H1 (cell line): ENCODE measurements at regions not wholly inside any gene's neighbourhood (a gene's known extent, or its start where the extent isn't known, plus 50 kb on each side); places are given as distances from the start of the nearest gene placed in this dataset.

Experiments used
- CTCF ChIA-PET: fragments of 300-600 bp; sonication (Branson Sonifier 250); formaldehyde crosslinking; loops from one replicate; lab custom pipeline; 2021; ENCODE audit not compliant: partially characterized antibody; lab: Charles Lee
- POLR2A ChIA-PET: fragments of 300-600 bp; sonication (Branson Sonifier 250); formaldehyde crosslinking; loops from one replicate; lab custom pipeline; 2021; ENCODE audit warnings: inconsistent platforms; ENCODE audit not compliant: partially characterized antibody; lab: Charles Lee
- DNase-seq, 2 experiments: peaks; one replicate each; pipeline versions ENCODE4 v3.0.0 to v3.0.0-alpha.2; 2010 to 2022; ENCODE audit warnings: low spot score in 2 of 2, low read depth in 1 of 2, mixed read lengths in 1 of 2
- FAIRE-seq: peaks from 2 replicates; lab custom pipeline; 2011; peaks lifted over from hg19 to GRCh38; lab: Jason Lieb, UNC
- H2AFZ ChIP-seq: 2 replicates; pipeline ENCODE4 v1.8.1; 2012; ENCODE audit warnings: low read length, inconsistent platforms
- H2AK5ac ChIP-seq: 2 replicates; pipeline ENCODE4 v1.6.1; 2013; ENCODE audit warnings: low read depth, low read length
- H2BK120ac ChIP-seq: replicated peaks from 2 replicates; pipeline ENCODE3; 2013; ENCODE audit warnings: low read depth, low read length, inconsistent platforms
- H2BK12ac ChIP-seq: 2 replicates; pipeline ENCODE4 v1.6.1; 2013; ENCODE audit warnings: low read depth, low read length
- H2BK15ac ChIP-seq: 2 replicates; pipeline ENCODE4 v1.6.1; 2013; ENCODE audit warnings: low read length
- H2BK20ac ChIP-seq: 2 replicates; pipeline ENCODE4 v1.6.1; 2013; ENCODE audit warnings: low read length
- H2BK5ac ChIP-seq: 2 replicates; pipeline ENCODE4 v1.6.1; 2013; ENCODE audit warnings: low read depth, low read length
- H3K14ac ChIP-seq: 2 replicates; pipeline ENCODE4 v1.6.1; 2013; ENCODE audit warnings: inconsistent platforms; ENCODE audit not compliant: insufficient read length
- H3K18ac ChIP-seq: 2 replicates; pipeline ENCODE4 v1.6.1; 2013; ENCODE audit warnings: low read length; ENCODE audit errors: extremely low read depth
- H3K23ac ChIP-seq: 2 replicates; pipeline ENCODE4 v1.6.1; 2013; ENCODE audit warnings: inconsistent platforms; ENCODE audit not compliant: insufficient read length
- H3K23me2 ChIP-seq: 2 replicates; pipeline ENCODE4 v1.6.1; 2013; ENCODE audit warnings: low read depth, low read length
- H3K27ac ChIP-seq: 2 replicates; pipeline ENCODE4 v1.6.1; 2011; ENCODE audit warnings: low read depth, low read length, inconsistent platforms
- H3K27me3 ChIP-seq, 4 experiments: replicated peaks in 1 of 4; 1 replicate in 1 of 4; 2 replicates in 3 of 4; pipeline versions ENCODE4 v1.6.1 to v1.8.1; 2011 to 2013; ENCODE audit warnings: low read length in 3 of 4, mild to moderate bottlenecking in 3 of 4, inconsistent platforms in 2 of 4, mixed read lengths in 2 of 4, moderate library complexity in 1 of 4; ENCODE audit not compliant: control insufficient read depth in 3 of 4, insufficient read depth in 3 of 4; ENCODE audit errors: extremely low read depth in 1 of 4
- H3K36me3 ChIP-seq, 4 experiments: 2 replicates each; pipeline versions ENCODE4 v1.6.1 to v1.8.1; 2011 to 2013; ENCODE audit warnings: mild to moderate bottlenecking in 4 of 4, low read length in 3 of 4, moderate library complexity in 2 of 4, control low read depth in 1 of 4, inconsistent platforms in 1 of 4; ENCODE audit not compliant: insufficient read depth in 4 of 4, control insufficient read depth in 2 of 4
- H3K4ac ChIP-seq: replicated peaks from 2 replicates; pipeline ENCODE3; 2013; ENCODE audit warnings: low read length, low read depth, mixed read lengths, inconsistent platforms; ENCODE audit not compliant: insufficient read length
- H3K4me1 ChIP-seq, 4 experiments: replicated peaks in 1 of 4; 1 replicate in 1 of 4; 2 replicates in 3 of 4; pipeline versions ENCODE4 v1.6.1 to v1.8.1; 2011 to 2013; ENCODE audit warnings: low read length in 3 of 4, inconsistent platforms in 2 of 4, mixed read lengths in 1 of 4; ENCODE audit not compliant: insufficient read depth in 4 of 4, control insufficient read depth in 3 of 4
- H3K4me2 ChIP-seq, 2 experiments: 2 replicates each; pipeline versions ENCODE4 v1.6.1 to v1.8.1; 2011 to 2013; ENCODE audit warnings: low read depth in 2 of 2, low read length in 2 of 2, control low read depth in 1 of 2, inconsistent platforms in 1 of 2, mild to moderate bottlenecking in 1 of 2; ENCODE audit not compliant: insufficient read depth in 1 of 2
- H3K4me3 ChIP-seq, 4 experiments: fragments of 200-600, 300-600 bp in 1 of 4; sonication (generic), shearing (Covaris generic), sonication (Bioruptor Twin) in 1 of 4; 2 replicates each; pipeline versions ENCODE4 v1.5.1 to v1.8.1; 2011 to 2016; ENCODE audit warnings: low read length in 4 of 4, low read depth in 3 of 4, control low read depth in 2 of 4, inconsistent platforms in 2 of 4, mild to moderate bottlenecking in 2 of 4, mixed read lengths in 1 of 4, moderate library complexity in 1 of 4; ENCODE audit not compliant: insufficient read depth in 2 of 4; ENCODE audit errors: extremely low read depth in 1 of 4
- H3K56ac ChIP-seq: replicated peaks from 2 replicates; pipeline ENCODE3; 2013; ENCODE audit warnings: low read depth, mild to moderate bottlenecking, mixed read lengths, low read length, inconsistent platforms; ENCODE audit not compliant: insufficient read length
- H3K79me1 ChIP-seq: 2 replicates; pipeline ENCODE4 v1.6.1; 2013; ENCODE audit warnings: low read depth, low read length, control low read depth
- H3K79me2 ChIP-seq, 2 experiments: 2 replicates each; pipeline versions ENCODE4 v1.6.1 to v1.8.1; 2012 to 2013; ENCODE audit warnings: low read length in 2 of 2, mild to moderate bottlenecking in 2 of 2, inconsistent platforms in 1 of 2; ENCODE audit not compliant: insufficient read depth in 2 of 2, control insufficient read depth in 1 of 2
- H3K9ac ChIP-seq, 4 experiments: replicated peaks in 1 of 4; 1 replicate in 1 of 4; 2 replicates in 3 of 4; pipeline versions ENCODE4 v1.6.1 to v1.8.1; 2011 to 2013; ENCODE audit warnings: low read depth in 3 of 4, low read length in 3 of 4, control low read depth in 2 of 4, mild to moderate bottlenecking in 2 of 4, moderate library complexity in 2 of 4, inconsistent platforms in 1 of 4; ENCODE audit errors: extremely low read depth in 1 of 4
- H3K9me3 ChIP-seq, 2 experiments: 2 replicates each; pipeline versions ENCODE4 v1.6.1 to v1.8.1; 2012 to 2013; ENCODE audit warnings: mild to moderate bottlenecking in 2 of 2, moderate library complexity in 2 of 2, control low read depth in 1 of 2, inconsistent platforms in 1 of 2, low read depth in 1 of 2, low read length in 1 of 2, mixed read lengths in 1 of 2; ENCODE audit not compliant: insufficient read depth in 2 of 2
- H4K20me1 ChIP-seq, 2 experiments: replicated peaks in 1 of 2; 2 replicates each; pipeline versions ENCODE3 to v1.8.1; 2011 to 2013; ENCODE audit warnings: inconsistent platforms in 2 of 2, low read length in 2 of 2, mild to moderate bottlenecking in 1 of 2; ENCODE audit not compliant: insufficient read depth in 2 of 2, control insufficient read depth in 1 of 2
- H4K5ac ChIP-seq: 2 replicates; pipeline ENCODE4 v1.6.1; 2013; ENCODE audit warnings: low read length, low read depth, mixed read lengths, inconsistent platforms; ENCODE audit not compliant: insufficient read length
- H4K8ac ChIP-seq: 2 replicates; pipeline ENCODE4 v1.8.0; 2013; ENCODE audit warnings: mild to moderate bottlenecking, moderate library complexity, low read length, inconsistent platforms; ENCODE audit not compliant: insufficient read depth; ENCODE audit errors: extremely low read depth
- H4K91ac ChIP-seq: replicated peaks from 2 replicates; pipeline ENCODE3; 2013; ENCODE audit warnings: low read length, mixed read lengths, inconsistent platforms; ENCODE audit not compliant: insufficient read length
- ASH2L ChIP-seq: fragments of 200-600, 300-600 bp; sonication (generic); IDR thresholded peaks from one replicate; pipeline ENCODE4 v1.7.1; 2017; ENCODE audit warnings: low read length
- BRCA1 ChIP-seq: IDR thresholded peaks from 2 replicates; pipeline ENCODE4 v1.6.1; 2012; ENCODE audit warnings: low read depth, low read length, improper control_type of control experiment
- CEBPB ChIP-seq: IDR thresholded peaks from 2 replicates; pipeline ENCODE4 v1.6.1; 2012; ENCODE audit warnings: low read depth, low read length
- EP300 ChIP-seq, 2 experiments: IDR thresholded peaks; 1 replicate in 1 of 2; 2 replicates in 1 of 2; pipeline ENCODE4 v1.6.1; 2011 to 2012; ENCODE audit warnings: low read depth in 2 of 2, low read length in 2 of 2, mild to moderate bottlenecking in 2 of 2, borderline replicate concordance in 1 of 2, inconsistent platforms in 1 of 2, moderate library complexity in 1 of 2
- EZH2 ChIP-seq: fragments of 200-600 bp; sonication (generic); IDR thresholded peaks from 2 replicates; pipeline ENCODE4 v1.7.1; 2012; ENCODE audit warnings: low read depth, mild to moderate bottlenecking, moderate library complexity, low read length, inconsistent platforms; ENCODE audit not compliant: severe bottlenecking
- HDAC6 ChIP-seq: IDR thresholded peaks from one replicate; pipeline ENCODE4 v1.7.1; 2012; ENCODE audit warnings: low read depth, mild to moderate bottlenecking, inconsistent platforms, low read length, moderate library complexity
- JUND ChIP-seq: IDR thresholded peaks from 2 replicates; pipeline ENCODE4 v1.6.1; 2011; ENCODE audit warnings: mild to moderate bottlenecking, improper control_type of control experiment, low read length
- POLR2A ChIP-seq, 2 experiments: IDR thresholded peaks; 1 replicate in 1 of 2; 2 replicates in 1 of 2; pipeline ENCODE4 v1.6.1; 2011; ENCODE audit warnings: low read depth in 2 of 2, low read length in 2 of 2, mild to moderate bottlenecking in 2 of 2; ENCODE audit errors: control extremely low read depth in 1 of 2
- POLR2AphosphoS5 ChIP-seq: IDR thresholded peaks from 2 replicates; pipeline ENCODE4 v1.6.1; 2011; ENCODE audit warnings: low read depth, low read length
- SIN3A ChIP-seq, 2 experiments: IDR thresholded peaks in 1 of 2; conservative IDR thresholded peaks in 1 of 2; 2 replicates each; pipeline ENCODE4 v1.6.1; 2011 to 2012; ENCODE audit warnings: low read length in 2 of 2, improper control_type of control experiment in 1 of 2, low read depth in 1 of 2, mild to moderate bottlenecking in 1 of 2
- SUZ12 ChIP-seq: fragments of 200-600 bp; sonication (generic); IDR thresholded peaks from 2 replicates; pipeline ENCODE4 v1.6.1; 2012; ENCODE audit warnings: mild to moderate bottlenecking, inconsistent platforms, low read length, moderate library complexity, mixed read lengths
- TCF12 ChIP-seq: IDR thresholded peaks from 2 replicates; pipeline ENCODE4 v1.6.1; 2011; ENCODE audit warnings: low read depth, mild to moderate bottlenecking, low read length
- WGBS, 2 experiments: shearing (Covaris generic) in 1 of 2; methylation state at CpG; one replicate each; pipeline versions ENCODE4 v1.1.6 to v1.1.7; 2013 to 2015; ENCODE audit warnings: low lambda C conversion rate in 2 of 2, mixed read lengths in 2 of 2, inconsistent platforms in 1 of 2, low coverage in 1 of 2, missing lambda C conversion rate in 1 of 2; ENCODE audit not compliant: insufficient replicate concordance in 2 of 2, insufficient coverage in 1 of 2, insufficient read length in 1 of 2; ENCODE audit errors: extremely low coverage in 1 of 2, missing lambda C conversion rate in 1 of 2; 5-methylcytosine and 5-hydroxymethylcytosine counted together

DNA sequence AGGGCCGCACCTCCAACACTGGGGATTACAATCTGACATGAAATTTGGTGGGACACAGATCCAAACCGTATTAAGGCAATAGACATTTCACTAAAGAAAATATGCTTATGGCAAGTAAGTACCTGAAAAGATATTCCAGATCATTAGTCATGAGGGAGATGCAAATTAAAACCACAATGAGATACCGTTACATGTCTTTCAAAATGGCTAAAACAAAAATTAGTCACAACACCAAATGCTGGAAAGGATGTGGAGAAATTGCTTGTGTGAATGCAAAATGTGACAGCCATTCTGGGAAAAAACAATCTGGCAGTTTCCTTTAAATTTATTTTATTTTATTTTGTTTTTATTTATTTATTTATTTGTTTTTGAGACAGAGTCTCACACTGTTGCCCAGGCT is 82.3 kb upstream of the PTGDR start:
- H2BK15ac ChIP-seq, result no peak overlapping the region
- WGBS, 2 experiments, result 91% methylated on average over 3 of the region's 3 CpGs; no CpG with 5 or more reads in 1 of the 2 experiments

More for the DNA sequence above, 82.3 kb upstream of the PTGDR start:
- Histone ChIP-seq H2BK5ac (no peak overlapping the region), H2AK5ac (no peak overlapping the region), H2BK120ac (no peak overlapping the region), H4K5ac (no peak overlapping the region), H3K4me3 (no peak overlapping the region), H3K79me2 (no peaks in the 10 kb centered on the region), H2BK12ac (no peak overlapping the region), H3K9me3 (peaks cover 4 to 10% of the 10 kb centered on the region in 2 experiments; a peak in 2 of 4 replicates), H2AFZ (no peak overlapping the region), H3K27ac (no peak overlapping the region), H3K14ac (no peak overlapping the region), H3K4me2 (no peak overlapping the region), H3K9ac (no peak overlapping the region), H3K18ac (no peak overlapping the region), H3K4ac (no peak overlapping the region), H3K36me3 (no peaks in the 10 kb centered on the region), H3K23me2 (no peaks in the 10 kb centered on the region), H4K20me1 (no peaks in the 10 kb centered on the region), H2BK20ac (no peak overlapping the region), H3K23ac (no peak overlapping the region), H3K79me1 (no peaks in the 10 kb centered on the region), H3K27me3 (no peaks in the 10 kb centered on the region), H3K4me1 (no peaks in the 10 kb centered on the region), H4K91ac (no peak overlapping the region), H3K56ac (no peak overlapping the region), H4K8ac (no peak overlapping the region)
- POLR2A ChIA-PET, result no interaction called here
- no peak for FAIRE-seq
- no peak for TF ChIP-seq EP300 (IDR thresholded peaks at IDR 0.05; ENCODE audit: borderline replicate concordance in 1 of 2, low read depth in 2 of 2, low read length in 2 of 2)
- TF ChIP-seq SIN3A (conservative IDR thresholded peaks at IDR 0.05 in 1 of 2, IDR thresholded peaks at IDR 0.05 in 1 of 2; ENCODE audit: low read depth in 1 of 2, low read length in 2 of 2), result no peak
- no peak for TF ChIP-seq POLR2AphosphoS5
- no peak for TF ChIP-seq CEBPB
- TF ChIP-seq JUND, result no peak
- TF ChIP-seq BRCA1, result no peak
- no peak for TF ChIP-seq ASH2L
- no peak for TF ChIP-seq TCF12
- no peak for TF ChIP-seq HDAC6
- TF ChIP-seq EZH2, result no peak
- TF ChIP-seq SUZ12, result no peak
- TF ChIP-seq POLR2A (IDR thresholded peaks at IDR 0.05; ENCODE audit: control extremely low read depth in 1 of 2, low read depth in 2 of 2, low read length in 2 of 2), result no peak
- CTCF ChIA-PET, result no interaction called here
- no peak for DNase-seq
